Breast epithelium (tissue), 4 donors: ENCODE measurements at regions not wholly inside any gene's neighbourhood (a gene's known extent, or its start where the extent isn't known, plus 50 kb on each side); places are given as distances from the start of the nearest gene placed in this dataset.
"Not testable (repeated sequence)": the region's sequence is repeated elsewhere in the genome, so short reads cannot be mapped to it uniquely, and the experiment has no call there.

ENCODE experiments used
- DNase-seq, 2 donors: peaks; one replicate each; pipeline ENCODE4 v3.0.0-alpha.2; 2019; ENCODE audit warnings: low spot score in 2 of 2
- H3K27ac ChIP-seq, 2 donors: fragments of 200-600 bp; sonication (generic) in 1 of 2; one replicate each; pipeline ENCODE4 v1.5.1; 2016 to 2019; ENCODE audit warnings: mild to moderate bottlenecking in 1 of 2
- H3K27me3 ChIP-seq, 2 donors: fragments of 200-600 bp; sonication (generic) in 1 of 2; one replicate each; pipeline versions ENCODE4 v1.5.1 to v1.6.0; 2017 to 2019; ENCODE audit warnings: control low read depth in 1 of 2, mild to moderate bottlenecking in 1 of 2
- H3K36me3 ChIP-seq: fragments of 200-600 bp; one replicate; pipeline ENCODE4 v1.5.1; 2019
- H3K4me1 ChIP-seq, 2 donors: fragments of 200-600 bp; sonication (generic); one replicate each; pipeline ENCODE4 v1.5.1; 2016 to 2019; ENCODE audit warnings: control low read depth in 1 of 2
- H3K4me3 ChIP-seq, 3 donors: fragments of 200-600 bp; sonication (generic); 1 replicate in 2 of 3; 2 replicates in 1 of 3; pipeline ENCODE4 v1.5.1; 2016 to 2019; ENCODE audit warnings: mild to moderate bottlenecking in 3 of 3, moderate library complexity in 2 of 3
- H3K9me3 ChIP-seq, 2 donors: fragments of 200-600 bp; sonication (generic) in 1 of 2; one replicate each; pipeline ENCODE4 v1.5.1; 2016 to 2019; ENCODE audit warnings: control low read depth in 1 of 2
- POLR2A ChIP-seq: fragments of 450-650 bp; IDR thresholded peaks from one replicate; pipeline ENCODE4 v1.6.1; 2016; ENCODE audit warnings: antibody characterized with exemption, mild to moderate bottlenecking, moderate library complexity
- POLR2AphosphoS5 ChIP-seq, 3 donors: sonication (generic); formaldehyde crosslinking; IDR thresholded peaks; one replicate each; pipeline ENCODE4 v1.6.1; 2017; ENCODE audit warnings: antibody characterized with exemption in 3 of 3
- intact Hi-C: fragments of 100-400 bp; cut with DNase I; formaldehyde crosslinking; loops from one replicate; pipeline ENCODE4 v1.15.1; 2023; ENCODE audit warnings: low total_unique reads
- TF ChIP-seq, protein P1 (sequence below), 3 donors: fragments of 450-650 bp; IDR thresholded peaks; one replicate each; pipeline ENCODE4 v1.5.1; 2016 to 2017; ENCODE audit warnings: antibody characterized with exemption in 3 of 3, mild to moderate bottlenecking in 3 of 3, moderate library complexity in 3 of 3

DNA sequence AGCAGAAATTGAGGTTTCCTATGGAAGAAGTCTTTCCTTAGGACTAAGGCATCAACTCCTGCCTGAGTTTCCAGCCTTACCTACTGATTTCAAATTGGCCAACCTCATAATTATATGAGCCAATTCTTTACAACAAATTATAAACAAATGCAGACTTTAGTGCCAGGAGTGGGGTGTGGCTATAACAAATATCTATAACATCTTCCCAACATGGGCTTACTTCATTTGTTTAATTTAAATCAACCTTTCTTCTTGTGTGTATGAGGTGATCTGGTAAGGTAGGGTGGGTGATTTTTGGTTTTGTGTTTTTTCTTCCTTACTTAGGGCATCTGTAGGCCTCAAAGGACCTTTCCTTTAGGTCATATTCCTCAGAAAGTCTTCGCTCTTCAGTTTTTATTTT, 354.9 kb downstream of the SHANK2 start:
- intact Hi-C loops: no loop called here

DNA sequence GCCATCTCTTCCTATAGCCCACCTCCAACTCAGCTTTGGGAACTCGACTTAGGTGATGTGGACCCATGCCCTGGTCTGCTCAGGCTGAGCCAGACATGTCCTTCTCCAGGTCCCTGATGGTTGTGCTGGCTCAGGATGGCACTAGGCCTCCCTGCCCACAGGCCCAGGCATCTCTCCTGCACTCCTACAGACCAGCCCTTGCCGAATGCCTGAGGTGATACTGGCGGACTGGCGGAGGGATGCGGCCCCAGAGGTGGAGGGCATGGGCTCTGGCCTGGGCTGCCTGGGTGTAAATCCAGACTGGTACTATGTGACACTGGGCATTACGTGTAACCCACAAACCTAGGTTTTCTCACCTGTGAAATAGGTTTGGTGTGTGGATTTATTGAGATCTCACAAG, 352.8 kb downstream of the SHANK2 start:
- intact Hi-C loops: no loop called here
- no peak for TF ChIP-seq POLR2AphosphoS5 (IDR thresholded peaks at IDR 0.05)
- TF ChIP-seq, protein P1, sequence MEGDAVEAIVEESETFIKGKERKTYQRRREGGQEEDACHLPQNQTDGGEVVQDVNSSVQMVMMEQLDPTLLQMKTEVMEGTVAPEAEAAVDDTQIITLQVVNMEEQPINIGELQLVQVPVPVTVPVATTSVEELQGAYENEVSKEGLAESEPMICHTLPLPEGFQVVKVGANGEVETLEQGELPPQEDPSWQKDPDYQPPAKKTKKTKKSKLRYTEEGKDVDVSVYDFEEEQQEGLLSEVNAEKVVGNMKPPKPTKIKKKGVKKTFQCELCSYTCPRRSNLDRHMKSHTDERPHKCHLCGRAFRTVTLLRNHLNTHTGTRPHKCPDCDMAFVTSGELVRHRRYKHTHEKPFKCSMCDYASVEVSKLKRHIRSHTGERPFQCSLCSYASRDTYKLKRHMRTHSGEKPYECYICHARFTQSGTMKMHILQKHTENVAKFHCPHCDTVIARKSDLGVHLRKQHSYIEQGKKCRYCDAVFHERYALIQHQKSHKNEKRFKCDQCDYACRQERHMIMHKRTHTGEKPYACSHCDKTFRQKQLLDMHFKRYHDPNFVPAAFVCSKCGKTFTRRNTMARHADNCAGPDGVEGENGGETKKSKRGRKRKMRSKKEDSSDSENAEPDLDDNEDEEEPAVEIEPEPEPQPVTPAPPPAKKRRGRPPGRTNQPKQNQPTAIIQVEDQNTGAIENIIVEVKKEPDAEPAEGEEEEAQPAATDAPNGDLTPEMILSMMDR (IDR thresholded peaks at IDR 0.05): no peak
- TF ChIP-seq POLR2A: no peak
- peak overlapping the region in 1 of 2 donors; percentile 42 for H3K27ac ChIP-seq
- DNase-seq: peak in 1 of 2 donors; percentile 12
- H3K9me3 ChIP-seq: no peaks in the 10 kb centered on the region
- peaks cover 0 to 3% of the 10 kb centered on the region in 2 donors for H3K4me1 ChIP-seq
- H3K4me3 ChIP-seq: no peak overlapping the region
- no peaks in the 10 kb centered on the region for H3K27me3 ChIP-seq
- H3K36me3 ChIP-seq: no peaks in the 10 kb centered on the region

More for the DNA sequence above, 354.9 kb downstream of the SHANK2 start:
- Histone ChIP-seq H3K9me3 (no peaks in the 10 kb centered on the region), H3K4me1 (peaks cover 0 to 3% of the 10 kb centered on the region in 2 donors), H3K4me3 (no peak overlapping the region), H3K27me3 (no peaks in the 10 kb centered on the region), H3K36me3 (no peaks in the 10 kb centered on the region), H3K27ac (no peak overlapping the region)
- no peak for TF ChIP-seq POLR2A
- DNase-seq: no peak

DNA sequence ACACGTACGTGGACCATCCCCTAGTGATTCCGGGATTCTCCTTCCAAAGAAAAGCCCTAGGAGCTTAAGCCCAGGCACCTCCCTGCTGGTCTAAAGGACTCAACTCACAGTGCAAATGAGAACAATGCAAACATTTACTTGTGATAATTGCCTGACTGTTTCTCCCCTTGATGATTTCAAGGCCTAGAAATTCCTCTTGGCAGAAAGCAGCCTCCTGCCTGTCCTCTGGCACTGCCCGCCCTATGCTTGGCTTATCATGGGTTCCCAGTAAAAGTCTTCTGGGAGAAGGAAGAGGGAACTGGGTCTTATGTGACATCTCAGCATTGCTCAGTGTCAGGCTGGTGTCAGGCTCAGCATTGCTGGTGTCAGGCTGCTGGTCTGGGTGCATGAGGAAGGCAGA, 351.8 kb downstream of the SHANK2 start:
- peak in 1 of 2 donors; percentile 25 for DNase-seq
- Histone ChIP-seq H3K27ac (peak overlapping the region in 1 of 2 donors; percentile 42), H3K4me1 (peaks cover 0 to 3% of the 10 kb centered on the region in 2 donors)

DNA sequence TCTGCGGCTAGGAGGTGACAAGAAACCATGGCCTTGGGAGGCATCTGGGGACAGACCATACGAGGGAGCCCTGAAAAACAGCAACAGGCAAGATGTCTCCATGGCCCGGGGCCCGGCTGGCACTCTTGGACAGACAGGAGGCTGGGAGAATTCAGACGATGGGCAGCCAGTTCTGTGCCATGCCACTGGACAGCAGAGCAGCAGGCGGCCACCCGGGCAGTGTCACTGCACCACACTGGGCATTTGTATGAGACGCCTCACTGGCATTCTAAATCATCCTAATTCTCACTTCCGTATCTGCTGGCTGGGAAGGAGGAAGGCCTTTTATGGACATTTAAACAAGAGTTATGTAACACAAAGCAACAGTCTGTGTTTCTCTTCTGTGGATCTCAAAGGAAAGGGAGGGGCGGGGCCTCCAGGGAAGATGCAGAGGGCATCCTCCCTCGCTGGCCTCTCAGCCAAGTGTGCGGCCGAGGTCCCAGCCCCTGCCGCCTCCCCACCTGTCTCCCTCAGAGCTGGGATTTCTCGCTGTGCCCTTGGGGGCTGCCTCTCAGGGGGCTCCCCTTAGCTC, 350.3 kb downstream of the SHANK2 start:
- H3K27ac ChIP-seq: peak overlapping the region; percentile 53 to 64
- TF ChIP-seq POLR2A: no peak
- no peak for TF ChIP-seq POLR2AphosphoS5 (IDR thresholded peaks at IDR 0.05)

More for the DNA sequence above, 351.8 kb downstream of the SHANK2 start:
- Histone ChIP-seq H3K36me3 (no peaks in the 10 kb centered on the region), H3K4me3 (no peak overlapping the region), H3K9me3 (no peaks in the 10 kb centered on the region), H3K27me3 (no peaks in the 10 kb centered on the region)
- TF ChIP-seq POLR2AphosphoS5 (IDR thresholded peaks at IDR 0.05): no peak
- TF ChIP-seq, protein P1 (IDR thresholded peaks at IDR 0.05): no peak
- TF ChIP-seq POLR2A: no peak
- intact Hi-C loops: no loop called here

DNA sequence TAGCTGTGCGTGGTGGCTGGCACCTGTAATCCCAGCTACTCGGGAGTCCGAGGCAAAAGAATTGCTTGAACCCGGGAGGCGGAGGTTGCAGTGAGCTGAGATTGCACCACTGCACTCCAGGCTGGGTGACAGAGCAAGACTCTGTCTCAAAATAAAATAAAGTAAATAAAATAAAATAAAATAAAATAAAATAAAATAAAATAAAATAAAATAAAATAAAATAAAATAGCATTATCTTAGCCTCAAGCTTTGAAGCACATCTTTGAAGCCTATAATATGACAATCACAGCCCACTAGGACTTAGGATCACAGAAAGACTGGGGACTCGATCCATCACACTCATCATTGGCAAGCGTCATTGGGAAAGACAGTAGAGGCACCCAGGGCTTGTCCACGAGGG, 349.1 kb downstream of the SHANK2 start:
- DNase-seq, H3K36me3 ChIP-seq, intact Hi-C loops, H3K27ac ChIP-seq, H3K4me1 ChIP-seq, H3K9me3 ChIP-seq, H3K4me3 ChIP-seq, H3K27me3 ChIP-seq: not testable (repeated sequence)

More for the DNA sequence above, 350.3 kb downstream of the SHANK2 start:
- H3K4me1 ChIP-seq: peaks cover 0 to 3% of the 10 kb centered on the region in 2 donors
- intact Hi-C loops: no loop called here
- no peaks in the 10 kb centered on the region for H3K27me3 ChIP-seq
- H3K9me3 ChIP-seq: no peaks in the 10 kb centered on the region
- H3K4me3 ChIP-seq: no peak overlapping the region
- DNase-seq: peak; percentile 40 to 43
- H3K36me3 ChIP-seq: no peaks in the 10 kb centered on the region

DNA sequence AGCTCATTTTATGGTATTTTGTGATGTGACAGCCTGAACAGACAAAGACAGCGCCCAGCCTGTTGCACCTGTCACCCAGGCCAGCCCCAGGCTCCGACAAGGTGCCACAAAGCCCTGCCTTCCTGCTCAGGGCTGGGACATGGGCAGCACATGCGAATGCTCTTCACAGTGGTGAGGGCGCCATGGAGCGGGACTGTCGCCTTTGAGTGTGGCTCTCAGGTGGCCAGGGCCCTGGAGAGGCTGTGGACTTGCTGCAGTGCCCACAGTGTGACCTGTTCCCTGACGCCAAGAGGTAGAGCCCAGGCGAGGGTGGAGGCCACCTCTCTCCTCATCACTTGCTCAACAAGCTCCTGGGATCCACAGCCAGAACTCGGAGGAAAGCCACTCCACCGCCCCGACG, 346.3 kb downstream of the SHANK2 start:
- Histone ChIP-seq H3K27me3 (no peaks in the 10 kb centered on the region), H3K27ac (no peak overlapping the region), H3K36me3 (no peaks in the 10 kb centered on the region), H3K9me3 (no peaks in the 10 kb centered on the region), H3K4me3 (no peak overlapping the region), H3K4me1 (peaks cover 0 to 3% of the 10 kb centered on the region in 2 donors)
- TF ChIP-seq POLR2A (no peak), POLR2AphosphoS5 (IDR thresholded peaks at IDR 0.05) (no peak)
- TF ChIP-seq, protein P1 (IDR thresholded peaks at IDR 0.05): no peak
- intact Hi-C loops: no loop called here
- DNase-seq: peak in 1 of 2 donors; percentile 43
